HG03103 (cell line): ENCODE measurements at regions not wholly inside any gene's neighbourhood (a gene's known extent, or its start where the extent isn't known, plus 50 kb on each side); places are given as distances from the start of the nearest gene placed in this dataset.

Experiments
- ATAC-seq: cut with Tn5 transposase; IDR thresholded peaks from one replicate; pipeline ENCODE4 v1.9.1; 2021; ENCODE audit warnings: low read depth; ENCODE audit not compliant: unreplicated experiment

DNA sequence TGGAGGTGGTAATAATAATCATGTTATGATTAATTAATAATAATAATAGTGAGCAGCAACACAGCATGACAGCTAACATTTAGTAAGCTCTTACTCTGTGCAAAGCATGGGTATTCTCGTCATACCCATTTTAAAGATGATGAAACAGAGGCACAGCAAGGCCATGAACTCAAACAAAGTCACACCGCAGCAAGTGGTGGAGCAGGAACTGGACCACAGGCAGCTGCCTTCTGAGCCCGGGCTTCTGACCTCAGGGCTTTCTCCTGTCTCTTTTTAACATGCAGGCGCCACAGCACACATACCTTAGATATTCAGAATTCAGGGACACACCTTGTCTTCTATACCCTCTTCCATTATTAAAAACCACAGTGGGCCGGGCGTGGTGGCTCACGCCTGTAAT is 50.7 kb upstream of the SPATA12 start:
- no peak for ATAC-seq

DNA sequence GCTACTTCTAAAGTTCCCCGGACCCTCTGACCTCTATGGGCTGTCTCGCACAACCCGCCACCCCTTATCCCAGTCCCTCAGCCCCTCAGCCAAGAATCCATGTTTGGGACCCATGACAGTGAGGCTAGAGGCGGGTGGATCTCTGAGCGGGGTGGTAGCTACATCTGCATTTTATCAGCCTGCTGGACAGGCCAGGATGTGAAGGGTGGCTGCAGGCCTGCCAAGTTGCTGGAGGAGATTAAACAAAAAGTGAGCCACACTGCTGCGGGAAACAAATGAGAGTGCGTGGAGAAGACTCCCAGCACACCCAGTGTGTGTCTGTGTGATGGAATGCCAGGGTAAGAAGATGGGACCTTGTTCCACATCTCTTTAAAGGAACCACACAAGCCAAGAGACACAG is 51.1 kb upstream of the SPATA12 start:
- ATAC-seq = no peak

DNA sequence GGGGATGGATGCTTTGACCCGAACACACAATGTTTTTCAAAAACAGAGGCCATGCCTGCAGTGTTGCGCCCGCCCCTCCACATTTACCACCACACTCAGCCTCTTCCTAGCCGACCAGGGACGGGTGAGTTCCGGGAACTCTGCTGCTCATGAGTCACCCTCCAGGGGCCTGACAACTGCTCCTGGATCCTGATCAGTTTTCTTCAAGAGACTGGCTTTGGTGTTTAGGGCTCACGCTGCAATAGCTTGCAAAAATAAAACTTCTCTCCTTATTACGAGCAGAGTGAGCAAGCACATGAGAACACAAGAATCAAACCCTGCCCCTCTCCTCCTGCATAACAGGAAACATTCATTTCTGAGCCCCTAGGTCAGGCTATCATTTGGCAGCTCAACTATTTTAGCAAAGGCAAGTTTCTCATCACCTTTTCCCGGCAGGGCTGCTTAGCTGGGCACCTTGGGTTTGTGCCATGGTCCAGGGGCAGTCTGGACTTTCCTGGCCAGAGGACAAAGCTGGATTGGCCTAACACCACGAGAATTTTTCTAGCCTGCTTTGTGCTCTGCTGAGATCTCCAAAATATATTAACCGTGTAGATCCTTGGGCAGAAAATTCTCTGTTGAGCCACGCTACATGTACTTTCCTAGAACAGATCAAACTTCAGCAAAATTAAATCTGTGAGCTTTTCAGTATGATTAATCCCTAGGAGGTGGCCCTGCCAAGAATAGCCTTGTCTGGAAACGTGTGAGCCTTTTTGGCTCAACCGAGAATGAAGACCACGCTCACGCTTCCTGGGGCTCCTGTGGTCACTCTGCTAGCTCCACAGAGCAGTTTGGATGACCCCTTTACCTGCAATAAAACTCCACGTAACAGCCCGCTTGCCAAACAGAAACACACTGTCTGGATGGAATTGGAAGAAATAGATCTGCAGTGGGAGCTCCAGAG is 52.7 kb upstream of the SPATA12 start:
- no peak for ATAC-seq

DNA sequence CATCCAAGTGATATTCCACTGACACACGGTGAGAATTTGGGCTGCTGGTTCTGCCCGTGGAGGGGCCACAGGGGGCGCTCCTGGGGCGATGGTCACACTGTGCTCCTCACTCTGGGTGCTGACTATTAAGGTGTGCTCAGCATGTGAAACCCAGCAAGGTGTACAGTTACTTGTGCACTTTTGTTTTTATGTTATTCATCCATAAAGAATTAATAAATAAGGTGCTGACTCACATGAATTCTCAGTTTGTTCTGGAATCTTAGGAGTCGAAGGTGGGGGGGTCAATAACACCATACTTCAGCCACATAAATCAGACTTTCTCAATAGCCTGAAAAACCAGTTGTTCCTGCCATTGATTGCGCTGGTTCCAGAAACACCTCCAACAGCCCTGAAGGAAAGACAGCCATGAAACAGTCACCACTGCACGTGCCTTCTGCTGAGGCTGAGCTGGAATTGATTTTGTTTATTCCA is 53.5 kb upstream of the SPATA12 start:
- no peak for ATAC-seq

DNA sequence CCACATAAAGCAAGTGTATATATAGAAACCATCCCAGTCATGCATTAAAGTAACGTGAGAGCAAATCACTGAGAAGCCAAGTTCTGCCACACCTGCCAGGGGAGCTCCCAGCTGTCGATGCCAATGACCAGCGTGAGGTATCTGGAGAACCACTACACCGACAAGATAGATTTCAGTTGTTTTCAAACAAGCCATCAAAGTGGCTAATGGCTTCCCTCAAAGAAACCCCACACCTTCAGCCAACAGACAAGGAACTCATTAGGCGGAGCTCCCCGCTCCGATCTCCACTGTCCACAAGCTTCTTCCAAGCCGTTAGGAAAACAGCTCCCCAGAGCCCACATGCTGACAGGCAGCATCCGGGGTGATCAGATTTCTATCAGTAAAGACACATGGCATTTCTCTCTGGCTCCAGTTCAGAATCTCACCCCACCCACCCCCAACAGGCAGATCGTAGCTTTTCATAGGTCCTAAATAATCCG is 54.2 kb upstream of the SPATA12 start:
- no peak for ATAC-seq

DNA sequence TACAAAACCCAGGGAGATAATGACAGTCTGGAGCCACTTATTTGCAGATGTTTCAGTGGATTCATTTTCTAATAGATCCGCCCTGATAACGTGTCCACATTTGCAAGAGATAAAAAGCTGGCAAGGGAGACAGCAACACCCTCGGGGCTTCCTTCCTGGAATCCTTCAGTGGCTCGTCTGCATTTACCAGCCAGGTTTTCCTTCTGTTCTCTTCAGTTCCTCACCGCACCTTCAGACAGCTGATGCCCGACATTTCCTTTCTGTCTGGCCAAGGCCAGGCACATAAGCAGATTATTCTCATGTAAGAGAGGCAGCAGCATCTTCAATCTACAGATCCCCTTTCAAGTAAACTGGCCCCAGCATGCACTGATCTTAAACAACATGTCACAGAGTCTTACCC is 56.2 kb upstream of the SPATA12 start:
- ATAC-seq = no peak

DNA sequence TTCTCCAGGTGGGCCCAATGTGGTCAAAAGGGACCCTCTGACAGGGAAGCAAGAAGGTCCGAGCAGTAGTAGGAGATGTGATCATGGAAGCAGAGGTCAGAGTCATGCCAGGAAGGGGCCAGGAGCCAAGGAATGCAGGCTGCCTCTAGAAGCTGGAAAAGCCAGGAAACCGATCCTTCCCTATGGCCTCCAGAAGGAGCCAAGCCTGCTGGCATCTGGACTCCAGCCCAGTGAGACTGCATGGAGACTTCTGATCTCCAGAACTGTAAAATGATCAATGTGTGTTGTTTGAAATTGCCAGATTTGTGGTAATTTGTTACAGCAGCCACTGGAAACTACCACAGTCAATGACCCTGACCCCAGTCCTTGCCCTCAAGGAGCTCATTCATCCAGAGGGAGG is 56.8 kb upstream of the SPATA12 start:
- no peak for ATAC-seq

DNA sequence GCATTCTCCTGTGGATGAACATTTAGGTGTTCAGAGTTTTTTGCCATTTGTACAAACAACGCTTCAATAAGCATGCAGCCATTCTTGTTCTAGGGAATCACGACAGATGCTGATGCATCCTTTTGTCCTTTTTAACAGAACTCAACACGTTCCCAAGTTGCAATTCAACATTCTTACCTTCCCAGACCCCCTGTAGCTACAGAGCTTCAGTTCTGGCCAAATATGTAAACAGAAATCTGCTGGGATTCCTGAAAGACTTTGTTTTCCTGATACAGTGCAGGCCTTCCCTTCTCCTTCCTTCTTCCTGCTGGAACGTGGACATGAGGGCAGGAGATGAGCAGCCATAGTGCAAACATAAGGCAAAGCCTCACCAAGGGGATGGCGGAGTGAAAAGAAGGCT is 59.1 kb upstream of the SPATA12 start:
- ATAC-seq = no peak

DNA sequence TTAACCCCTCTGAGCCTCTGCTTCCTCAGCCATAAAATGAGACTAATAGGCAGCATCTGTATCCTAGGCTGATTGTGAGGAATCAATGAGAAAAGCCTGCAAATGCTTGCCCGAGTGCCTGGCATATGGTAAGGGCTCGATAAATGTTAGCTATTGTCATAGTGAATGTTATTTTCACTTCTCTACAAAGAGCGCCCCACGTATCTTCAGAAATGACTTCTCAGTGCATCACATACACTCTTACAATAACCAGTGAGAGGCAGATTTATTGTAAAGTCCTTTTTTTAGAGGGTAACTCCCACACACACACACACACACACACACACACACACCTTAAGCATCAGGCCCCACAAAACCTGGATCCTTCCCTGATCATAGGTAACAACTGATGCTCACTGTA is 60.5 kb upstream of the SPATA12 start:
- no peak for ATAC-seq

DNA sequence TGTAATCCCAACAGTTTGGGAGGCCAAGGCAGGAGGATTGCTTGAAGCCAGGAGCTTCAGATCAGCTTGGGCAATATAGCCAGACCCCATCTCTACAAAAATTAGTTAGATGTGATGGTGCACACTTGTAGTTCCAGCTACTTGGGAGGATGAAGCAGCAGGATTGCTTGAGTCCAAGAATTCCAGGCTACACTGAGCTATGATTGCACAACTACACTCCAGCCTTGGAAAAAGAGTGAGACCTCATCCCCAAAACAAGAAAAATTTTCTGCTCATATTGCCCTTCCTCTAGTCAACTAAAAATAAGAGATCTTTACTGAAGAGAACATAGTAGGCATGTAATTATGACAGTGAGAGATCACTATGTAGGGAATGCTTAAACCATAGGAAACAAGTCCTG is 60.9 kb upstream of the SPATA12 start:
- no peak for ATAC-seq

DNA sequence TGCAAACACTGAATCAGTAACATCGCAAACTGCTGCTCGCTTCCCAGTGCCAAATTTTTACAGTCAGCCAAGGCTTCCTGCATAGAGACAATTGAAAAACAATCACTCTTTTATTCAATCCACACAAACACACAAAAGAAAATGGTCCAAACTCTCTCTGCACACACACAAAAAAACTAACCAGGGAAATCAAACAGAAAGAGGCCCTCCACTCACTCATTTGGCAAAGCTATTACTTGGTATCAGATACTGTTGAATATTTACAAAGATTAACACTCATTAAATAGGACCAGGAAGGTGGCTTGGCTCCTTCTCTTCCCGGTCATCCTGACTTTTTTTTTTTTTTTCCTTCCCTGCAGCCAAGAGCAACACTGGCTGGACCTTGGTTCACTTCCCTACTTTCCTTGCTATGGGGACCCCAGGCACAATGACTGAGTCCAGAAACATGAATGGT is 62.4 kb upstream of the SPATA12 start:
- no peak for ATAC-seq

DNA sequence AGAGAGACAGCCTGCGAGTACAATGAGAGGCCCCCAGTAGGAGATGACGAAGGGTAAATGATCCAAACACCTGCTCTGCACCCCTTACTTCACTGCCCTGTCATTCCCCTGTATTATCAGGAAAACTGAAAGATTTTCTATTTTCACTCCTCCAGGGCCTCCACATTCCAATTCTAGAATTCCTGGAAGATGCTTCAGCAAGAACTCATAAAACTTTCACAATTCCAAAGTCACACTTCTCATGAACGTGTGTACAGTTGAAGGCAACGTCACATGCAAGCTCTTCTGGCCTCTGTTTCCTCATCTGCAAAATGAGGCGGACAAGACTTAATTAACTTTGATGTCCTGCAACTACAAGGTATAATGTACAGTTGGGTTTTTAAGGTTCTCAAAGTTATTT is 62.8 kb upstream of the SPATA12 start:
- ATAC-seq = no peak

DNA sequence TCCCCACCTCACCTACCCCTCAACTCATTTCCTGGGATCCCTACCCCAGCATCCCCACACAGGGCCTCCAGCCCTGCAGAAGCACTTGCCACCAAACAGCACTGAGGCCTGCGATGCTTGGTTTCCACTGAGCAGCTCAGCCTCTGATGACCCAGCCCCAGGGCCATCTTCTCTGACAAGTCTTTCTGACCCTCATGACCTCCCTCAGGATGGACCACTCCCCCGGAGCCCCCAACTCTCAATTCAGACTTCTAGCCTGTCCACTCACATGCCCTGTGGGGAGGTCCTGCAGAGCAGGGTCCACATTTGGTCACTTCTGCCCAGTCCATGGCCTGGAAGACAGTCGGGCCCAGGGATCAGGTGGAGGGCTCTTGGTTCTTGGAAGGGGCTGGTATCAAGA is 63.4 kb upstream of the SPATA12 start:
- ATAC-seq = no peak

DNA sequence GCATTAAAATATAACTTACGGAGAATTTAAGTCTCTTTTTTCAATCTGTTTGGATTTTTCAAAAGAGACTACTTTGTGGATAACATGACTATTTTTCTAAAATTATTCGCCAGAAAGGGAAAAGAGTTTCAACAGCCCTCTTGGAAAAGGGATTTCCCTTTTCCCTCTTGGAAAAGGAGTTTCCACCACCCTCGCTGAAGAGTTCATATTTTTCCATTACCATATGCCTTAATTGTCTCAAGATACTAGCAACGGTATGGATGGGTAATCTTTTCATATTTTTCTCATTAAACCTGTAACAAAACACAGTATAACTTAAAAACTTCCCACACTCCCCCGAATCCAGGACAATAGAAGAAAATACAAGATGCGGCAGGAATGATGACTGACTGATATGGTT is 66.1 kb upstream of the SPATA12 start:
- ATAC-seq = no peak

DNA sequence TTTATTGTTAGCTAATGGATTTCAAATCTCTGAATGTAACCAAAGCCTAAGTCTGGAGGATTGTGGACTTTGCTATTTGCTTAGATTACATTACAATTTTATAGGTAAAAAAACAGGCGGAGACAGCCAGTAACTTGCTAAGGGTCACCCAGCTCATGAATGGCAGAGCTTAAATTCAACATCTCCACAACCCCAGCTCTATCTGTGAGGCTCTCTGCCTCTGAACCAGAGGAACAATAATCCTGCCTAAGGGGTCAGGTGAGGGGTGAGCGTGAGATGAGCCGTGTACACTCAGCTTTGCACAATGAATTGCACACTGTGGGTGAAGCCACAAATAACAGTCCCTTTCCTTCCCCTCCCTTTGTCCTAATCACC is 69.8 kb upstream of the SPATA12 start:
- ATAC-seq = no peak

DNA sequence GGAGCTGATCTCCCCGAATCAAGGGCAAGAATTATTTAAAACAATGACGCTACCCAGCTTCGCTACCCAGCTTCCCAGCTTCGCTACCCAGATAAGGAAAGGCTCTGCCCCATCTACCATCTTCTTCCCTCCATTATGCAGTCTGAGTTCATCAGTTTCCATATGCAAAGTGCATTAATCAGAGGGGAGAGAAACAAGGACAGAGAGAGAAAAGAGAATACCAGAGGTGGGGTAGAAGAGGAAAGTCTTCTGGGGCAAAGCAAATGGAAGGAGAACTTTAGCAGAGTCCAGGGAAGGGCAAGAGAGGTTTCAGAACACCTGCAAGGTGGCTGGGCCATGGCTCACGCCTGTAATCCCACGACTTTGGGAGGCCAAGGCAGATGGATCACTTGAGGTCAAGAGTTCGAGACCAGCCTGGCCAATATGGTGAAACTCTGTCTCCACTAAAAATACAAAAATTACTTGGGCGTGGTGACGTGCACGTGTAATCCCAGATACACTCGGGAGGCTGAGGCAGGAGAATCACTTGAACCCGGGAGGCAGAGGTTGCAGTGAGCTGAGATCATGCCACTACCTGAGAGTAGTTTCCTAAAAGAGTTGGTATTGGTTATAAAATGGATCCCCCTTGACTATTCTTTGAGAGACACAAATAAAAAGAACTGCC is 70.4 kb upstream of the SPATA12 start:
- ATAC-seq = no peak

DNA sequence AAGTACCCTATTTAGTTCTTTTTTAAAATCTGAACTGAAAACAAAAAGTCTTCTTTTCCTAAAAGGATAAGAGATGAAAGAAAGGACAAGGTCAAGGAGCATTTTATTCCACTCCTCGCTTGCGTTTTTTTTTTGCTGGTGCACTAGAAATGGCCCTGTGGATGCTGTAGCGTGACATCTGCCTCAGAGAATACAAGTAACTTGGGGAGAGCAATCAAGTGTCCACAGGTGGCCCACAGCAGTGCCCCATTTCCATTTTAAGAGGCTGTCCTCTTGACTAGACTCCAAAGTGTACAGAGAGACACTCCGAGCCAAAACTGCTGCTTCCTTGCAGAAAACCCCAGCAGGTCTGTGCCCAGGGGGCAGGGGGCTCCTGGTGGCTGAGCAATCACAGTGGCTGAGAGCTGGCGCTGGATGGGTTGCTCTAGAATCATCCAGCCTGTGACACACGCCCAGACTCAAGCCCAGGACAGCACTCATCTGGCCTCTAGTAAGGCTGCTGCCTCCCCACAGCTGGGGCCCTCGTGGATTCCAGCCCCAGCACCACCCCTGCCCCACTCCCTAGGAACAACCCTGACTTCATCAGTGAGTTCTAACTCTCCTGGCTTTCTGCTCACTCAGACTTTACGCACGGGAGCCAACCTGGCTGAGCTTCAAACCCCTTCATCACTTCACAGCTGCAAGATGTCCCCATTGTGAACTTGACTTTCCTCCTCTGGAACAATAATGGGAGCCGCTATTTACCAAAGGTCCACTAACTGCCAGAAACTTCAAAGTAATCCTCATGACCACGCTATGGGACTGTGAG is 71.1 kb upstream of the SPATA12 start:
- no peak for ATAC-seq

DNA sequence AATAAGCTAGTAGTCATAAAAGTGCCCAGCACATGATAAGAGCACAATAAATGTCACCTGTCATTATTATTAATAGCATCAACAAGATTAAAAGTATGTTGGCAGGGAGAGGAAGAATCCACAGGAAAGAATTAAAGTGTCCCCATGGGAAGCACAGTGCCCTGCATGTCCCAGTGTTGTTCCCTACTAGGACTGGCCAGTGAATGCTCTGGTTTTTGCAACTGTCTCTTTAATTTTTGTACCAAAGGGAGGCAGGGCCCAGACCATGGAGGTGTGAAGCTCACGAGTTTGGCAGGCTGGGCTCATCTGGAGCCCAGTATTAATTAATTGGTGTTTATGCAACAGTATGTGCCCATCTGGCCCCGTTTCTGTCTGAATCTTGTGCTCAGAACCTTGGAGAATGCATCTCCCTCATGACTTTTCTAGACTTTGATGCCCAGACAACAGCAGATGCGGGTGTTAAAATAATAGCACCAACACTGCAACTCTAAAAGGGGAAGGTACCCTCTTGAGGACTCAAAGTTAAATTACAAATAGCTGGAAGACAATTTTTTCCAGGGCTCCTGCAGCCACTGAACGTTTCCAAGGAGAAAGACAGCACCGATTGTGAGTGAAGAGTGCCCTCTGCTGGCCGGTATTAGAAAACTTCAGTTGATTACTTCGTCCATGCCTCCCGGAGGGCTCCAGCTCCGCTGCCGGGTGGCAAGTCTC is 71.9 kb upstream of the SPATA12 start:
- no peak for ATAC-seq

DNA sequence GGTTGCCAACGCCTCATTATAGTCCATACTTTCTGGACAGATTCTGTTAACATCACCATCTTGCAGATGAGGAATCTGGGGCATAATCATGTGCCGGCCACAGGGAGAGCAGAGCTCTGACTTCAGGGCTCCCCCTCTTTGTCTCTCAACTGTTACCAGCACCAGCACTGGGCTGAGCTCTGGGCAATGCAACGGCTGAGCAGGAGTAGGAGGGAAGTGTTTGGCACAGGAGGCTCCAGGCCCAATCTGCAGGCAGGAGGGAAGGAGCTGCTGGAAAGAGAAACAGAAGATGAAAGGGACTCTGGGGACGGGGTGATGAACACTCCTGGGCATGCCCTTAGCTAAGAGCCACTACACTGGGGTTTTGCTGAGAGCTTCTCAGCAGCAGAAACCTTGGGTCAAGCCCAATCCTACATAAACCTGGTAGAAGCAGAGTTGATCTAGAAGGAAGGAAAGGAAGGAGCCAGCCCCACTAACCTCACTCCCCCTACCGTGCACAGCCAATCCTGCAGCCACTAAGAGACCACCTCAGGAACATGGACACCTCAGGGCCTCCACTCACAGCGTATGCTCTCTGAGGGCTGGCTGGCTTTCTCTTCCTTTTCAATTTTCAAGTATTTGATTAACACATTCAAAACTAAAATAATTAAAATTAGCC is 73.1 kb upstream of the SPATA12 start:
- ATAC-seq = no peak

DNA sequence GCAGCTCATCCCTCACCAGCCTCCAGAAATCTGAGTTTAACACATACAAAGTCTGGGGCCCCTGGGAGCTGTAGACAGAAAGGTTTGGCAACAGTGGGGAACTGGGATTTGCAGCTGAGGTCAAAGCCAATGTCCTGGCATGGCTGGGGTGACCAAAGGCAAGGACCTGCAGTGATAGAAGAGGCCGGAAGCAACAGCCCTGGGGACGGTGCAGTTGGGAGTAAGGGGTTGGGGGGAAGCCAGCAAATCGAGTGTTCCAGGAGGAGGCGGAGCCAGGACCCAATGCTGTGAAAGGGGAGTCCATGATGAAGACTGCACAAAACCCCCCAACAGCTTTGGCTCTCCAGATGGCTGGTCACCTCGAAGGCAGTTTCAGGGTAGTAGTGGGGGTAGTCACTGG is 74.1 kb upstream of the SPATA12 start:
- no peak for ATAC-seq
